Activated CD4-positive, alpha-beta T cell treated with anti-CD3 and anti-CD28 coated beads, Interleukin-2, amount 10 ng/mL, durations not matched to agents 7 days and 5 days (primary cell): ENCODE measurements at regions not wholly inside any gene's neighbourhood (a gene's known extent, or its start where the extent isn't known, plus 50 kb on each side); places are given as distances from the start of the nearest gene placed in this dataset.

ENCODE experiments used
- CTCF ChIA-PET: fragments of 350-600 bp; sonication (Branson Sonifier 250); formaldehyde crosslinking; loops from one replicate; lab custom pipeline; 2021; ENCODE audit warnings: antibody characterized with exemption; lab: Charles Lee
- POLR2A ChIA-PET: fragments of 350-600 bp; sonication (Branson Sonifier 250); formaldehyde crosslinking; loops from one replicate; lab custom pipeline; 2021; ENCODE audit warnings: antibody characterized with exemption; lab: Charles Lee
- DNase-seq: peaks from one replicate; pipeline ENCODE4 v3.0.0-alpha.2; 2020
- H3K27ac Mint-ChIP-seq: one replicate; pipeline ENCODE4 v1.8.0; 2021; ENCODE audit warnings: mild to moderate bottlenecking, moderate library complexity, mixed read lengths
- H3K27me3 Mint-ChIP-seq: one replicate; pipeline ENCODE4 v1.8.0; 2021; ENCODE audit warnings: mixed read lengths
- H3K36me3 Mint-ChIP-seq: one replicate; pipeline ENCODE4 v1.8.0; 2021; ENCODE audit warnings: low read depth, mixed read lengths
- H3K4me1 Mint-ChIP-seq: one replicate; pipeline ENCODE4 v1.8.0; 2021; ENCODE audit warnings: mixed read lengths
- H3K4me3 Mint-ChIP-seq: one replicate; pipeline ENCODE4 v1.8.0; 2021; ENCODE audit warnings: mild to moderate bottlenecking, moderate library complexity, mixed read lengths
- H3K9me3 Mint-ChIP-seq: one replicate; pipeline ENCODE4 v1.8.0; 2021; ENCODE audit warnings: mixed read lengths

- Mint-ChIP-seq H3K4me1 (peaks cover 3% of the 10 kb centered on the region), H3K4me3 (no peak overlapping the region), H3K27ac (no peak overlapping the region), H3K9me3 (no peaks in the 10 kb centered on the region), H3K27me3 (peaks cover 12% of the 10 kb centered on the region), H3K36me3 (no peaks in the 10 kb centered on the region)
- ChIA-PET POLR2A (no interaction called here), CTCF (no interaction called here)
- DNase-seq, result no peak
Observed at GRCh38 chr12:3359478-3359877, 131.5 kb upstream of the PRMT8 start.

GRCh38 chr12:3361146-3361545 is 129.9 kb upstream of the PRMT8 start:
- Mint-ChIP-seq H3K4me3 (no peak overlapping the region), H3K36me3 (no peaks in the 10 kb centered on the region), H3K27ac (no peak overlapping the region), H3K9me3 (no peaks in the 10 kb centered on the region), H3K4me1 (peaks cover 3% of the 10 kb centered on the region), H3K27me3 (peaks cover 22% of the 10 kb centered on the region)
- CTCF ChIA-PET, result no interaction called here
- no peak for DNase-seq
- POLR2A ChIA-PET, result interaction anchor here (0.6 kb wide), 1 partner anchor 1404 kb away, joined by 4 read pairs; no protein-coding TSS in a partner anchor

GRCh38 chr12:3362737-3363136 is 128.3 kb upstream of the PRMT8 start:
- Mint-ChIP-seq H3K27me3 (peaks cover 22% of the 10 kb centered on the region), H3K36me3 (no peaks in the 10 kb centered on the region), H3K4me1 (peaks cover 3% of the 10 kb centered on the region), H3K4me3 (no peak overlapping the region), H3K27ac (no peak overlapping the region), H3K9me3 (no peaks in the 10 kb centered on the region)
- POLR2A ChIA-PET, result no interaction called here
- no peak for DNase-seq
- CTCF ChIA-PET, result interaction anchor here (1.0 to 1.3 kb wide), 2 partner anchors 11 to 13 kb away, joined by 3 read pairs; no protein-coding TSS in a partner anchor

- Mint-ChIP-seq H3K36me3 (no peaks in the 10 kb centered on the region), H3K4me1 (peaks cover 3% of the 10 kb centered on the region), H3K27me3 (peaks cover 22% of the 10 kb centered on the region), H3K4me3 (no peak overlapping the region), H3K27ac (no peak overlapping the region), H3K9me3 (no peaks in the 10 kb centered on the region)
- no peak for DNase-seq
- CTCF ChIA-PET, result interaction anchor here (1.3 kb wide), 1 partner anchor 12 kb away, joined by 3 read pairs; no protein-coding TSS in a partner anchor
- POLR2A ChIA-PET, result no interaction called here
Observed at GRCh38 chr12:3363608-3364007, 127.4 kb upstream of the PRMT8 start.

DNA sequence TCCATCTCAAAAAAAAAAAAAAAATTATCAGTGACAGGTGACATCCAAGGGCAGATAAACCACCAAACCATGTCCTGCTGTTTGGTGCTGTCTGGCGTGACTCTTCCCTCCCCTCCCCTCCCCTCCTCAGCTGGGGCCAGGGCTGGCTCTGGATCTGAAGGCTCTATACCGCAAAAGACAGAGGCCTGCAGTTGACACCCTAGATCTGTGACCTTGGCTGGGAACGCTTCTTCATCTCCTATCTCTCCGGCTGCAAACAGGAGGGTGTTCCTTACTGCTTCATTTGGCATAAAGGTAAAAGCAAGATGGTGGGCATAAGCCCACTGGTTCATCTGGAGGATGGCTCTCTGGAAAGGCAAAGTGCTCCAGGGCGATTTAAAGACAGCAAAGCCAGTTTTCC is 126.8 kb upstream of the PRMT8 start:
- peaks cover 3% of the 10 kb centered on the region for H3K4me1 Mint-ChIP-seq
- no peaks in the 10 kb centered on the region for H3K36me3 Mint-ChIP-seq
- no peak overlapping the region for H3K27ac Mint-ChIP-seq
- H3K4me3 Mint-ChIP-seq, result no peak overlapping the region
- peaks cover 20% of the 10 kb centered on the region for H3K27me3 Mint-ChIP-seq
- ChIA-PET CTCF (interaction anchor here (1.3 kb wide), 1 partner anchor 13 kb away, joined by 3 read pairs; no protein-coding TSS in a partner anchor), POLR2A (no interaction called here)
- DNase-seq, result no peak
- H3K9me3 Mint-ChIP-seq, result no peaks in the 10 kb centered on the region

DNA sequence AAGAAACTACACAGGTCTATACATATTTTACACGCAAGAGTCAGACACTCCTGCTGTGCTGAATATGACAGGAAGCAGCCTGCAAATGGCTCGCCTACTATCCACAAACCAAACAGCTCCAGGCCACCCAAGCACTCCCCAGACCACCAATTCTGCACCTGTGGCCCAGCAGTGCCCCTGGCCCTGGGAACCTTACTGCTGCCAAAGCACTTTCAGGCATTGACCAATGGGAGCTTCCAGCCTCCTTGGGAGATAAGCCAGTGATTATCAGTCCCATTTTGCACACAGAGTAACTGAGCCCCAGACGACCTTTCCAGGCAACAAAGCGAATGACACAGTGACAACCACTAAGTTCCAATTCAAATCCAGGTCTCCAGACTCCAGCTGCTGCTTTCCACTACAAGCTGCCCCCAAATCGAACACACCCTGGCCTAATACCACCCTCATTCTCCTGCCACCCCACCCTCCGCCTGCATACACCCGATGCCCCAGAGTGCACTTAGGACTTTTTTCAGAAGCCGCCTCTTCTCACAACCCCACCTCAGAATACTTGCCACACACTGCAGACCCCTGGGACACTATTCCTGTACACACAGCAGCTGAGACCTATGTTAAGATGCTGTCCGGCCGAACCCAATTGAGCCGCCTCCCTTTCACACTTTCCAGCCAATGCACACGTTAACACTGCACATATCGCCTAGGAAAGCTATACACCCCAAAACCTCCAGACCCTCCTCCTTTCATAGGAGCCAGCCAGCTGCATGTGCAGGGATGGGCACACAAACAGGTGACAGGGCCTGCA is 126.1 kb upstream of the PRMT8 start:
- H3K27me3 Mint-ChIP-seq, result peaks cover 19% of the 10 kb centered on the region
- ChIA-PET POLR2A (no interaction called here), CTCF (no interaction called here)
- H3K27ac Mint-ChIP-seq, result no peak overlapping the region
- no peaks in the 10 kb centered on the region for H3K36me3 Mint-ChIP-seq
- H3K9me3 Mint-ChIP-seq, result no peaks in the 10 kb centered on the region
- peaks cover 3% of the 10 kb centered on the region for H3K4me1 Mint-ChIP-seq
- DNase-seq, result no peak
- H3K4me3 Mint-ChIP-seq, result no peak overlapping the region

GRCh38 chr12:3365463-3366411 is 125.3 kb upstream of the PRMT8 start:
- H3K9me3 Mint-ChIP-seq, result no peaks in the 10 kb centered on the region
- no peak overlapping the region for H3K4me3 Mint-ChIP-seq
- no peaks in the 10 kb centered on the region for H3K36me3 Mint-ChIP-seq
- DNase-seq, result no peak
- CTCF ChIA-PET, result no interaction called here
- peaks cover 3% of the 10 kb centered on the region for H3K4me1 Mint-ChIP-seq
- POLR2A ChIA-PET, result no interaction called here
- no peak overlapping the region for H3K27ac Mint-ChIP-seq
- peaks cover 20% of the 10 kb centered on the region for H3K27me3 Mint-ChIP-seq

DNA sequence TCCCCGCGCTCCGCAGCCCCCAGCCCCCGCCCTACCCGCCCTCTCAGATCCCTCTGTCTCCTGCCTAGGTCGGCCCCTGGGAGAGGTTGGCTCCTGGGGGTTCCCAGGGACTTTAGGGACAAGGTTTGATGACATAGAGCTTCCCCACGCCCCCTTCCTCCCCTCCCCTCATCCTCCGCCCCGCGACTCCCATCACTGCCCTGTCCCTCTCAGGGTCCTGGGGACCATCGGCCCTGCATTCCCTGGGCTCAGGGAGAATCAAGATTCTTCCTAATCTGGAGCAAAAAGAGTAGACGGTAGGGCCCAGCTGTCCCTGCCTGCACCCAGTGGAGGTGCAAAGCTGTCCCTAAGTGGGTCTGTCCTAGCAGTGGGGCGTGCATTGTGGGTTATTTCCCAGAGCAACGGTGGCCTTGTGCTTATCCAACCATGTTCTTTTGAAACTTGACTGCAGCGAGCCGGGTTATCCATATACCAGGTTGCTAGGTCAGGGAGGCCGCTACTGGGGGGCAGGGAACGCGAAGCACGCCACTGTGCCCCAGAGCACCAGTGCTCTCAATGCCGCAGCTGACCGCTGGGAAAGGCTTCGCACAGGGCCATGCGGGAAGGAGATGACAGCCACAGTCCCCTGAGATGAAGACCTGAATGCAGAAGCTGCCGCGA is 124.4 kb upstream of the PRMT8 start:
- Mint-ChIP-seq H3K4me1 (peaks cover 3% of the 10 kb centered on the region), H3K9me3 (no peaks in the 10 kb centered on the region), H3K4me3 (no peak overlapping the region), H3K36me3 (no peaks in the 10 kb centered on the region), H3K27ac (no peak overlapping the region), H3K27me3 (peaks cover 26% of the 10 kb centered on the region)
- POLR2A ChIA-PET, result no interaction called here
- no peak for DNase-seq
- CTCF ChIA-PET, result no interaction called here

GRCh38 chr12:3367750-3368444 is 123.1 kb upstream of the PRMT8 start:
- Mint-ChIP-seq H3K4me3 (no peak overlapping the region), H3K27me3 (peaks cover 30% of the 10 kb centered on the region), H3K36me3 (no peaks in the 10 kb centered on the region), H3K9me3 (no peaks in the 10 kb centered on the region), H3K27ac (no peak overlapping the region), H3K4me1 (peaks cover 3% of the 10 kb centered on the region)
- ChIA-PET CTCF (interaction anchor here (0.7 kb wide), 1 partner anchor 224 kb away, joined by 3 read pairs; no protein-coding TSS in a partner anchor), POLR2A (no interaction called here)
- no peak for DNase-seq

- POLR2A ChIA-PET, result no interaction called here
- Mint-ChIP-seq H3K27me3 (peaks cover 21% of the 10 kb centered on the region), H3K27ac (no peak overlapping the region), H3K4me1 (no peaks in the 10 kb centered on the region), H3K9me3 (no peaks in the 10 kb centered on the region), H3K36me3 (no peaks in the 10 kb centered on the region), H3K4me3 (no peak overlapping the region)
- DNase-seq, result no peak
- CTCF ChIA-PET, result interaction anchor here (0.9 kb wide), 1 partner anchor 12 kb away, joined by 4 read pairs; no protein-coding TSS in a partner anchor
Observed at GRCh38 chr12:3371018-3371417, 120.0 kb upstream of the PRMT8 start.

GRCh38 chr12:3375326-3375725 is 115.7 kb upstream of the PRMT8 start:
- Mint-ChIP-seq H3K9me3 (peaks cover 3% of the 10 kb centered on the region), H3K4me3 (no peak overlapping the region), H3K27me3 (peaks cover 31% of the 10 kb centered on the region), H3K36me3 (no peaks in the 10 kb centered on the region), H3K4me1 (no peaks in the 10 kb centered on the region), H3K27ac (no peak overlapping the region)
- CTCF ChIA-PET, result no interaction called here
- POLR2A ChIA-PET, result no interaction called here
- no peak for DNase-seq
